ENCODE measurements at regions not wholly inside any gene's neighbourhood (a gene's known extent, or its start where the extent isn't known, plus 50 kb on each side); places are given as distances from the start of the nearest gene placed in this dataset.

DNA sequence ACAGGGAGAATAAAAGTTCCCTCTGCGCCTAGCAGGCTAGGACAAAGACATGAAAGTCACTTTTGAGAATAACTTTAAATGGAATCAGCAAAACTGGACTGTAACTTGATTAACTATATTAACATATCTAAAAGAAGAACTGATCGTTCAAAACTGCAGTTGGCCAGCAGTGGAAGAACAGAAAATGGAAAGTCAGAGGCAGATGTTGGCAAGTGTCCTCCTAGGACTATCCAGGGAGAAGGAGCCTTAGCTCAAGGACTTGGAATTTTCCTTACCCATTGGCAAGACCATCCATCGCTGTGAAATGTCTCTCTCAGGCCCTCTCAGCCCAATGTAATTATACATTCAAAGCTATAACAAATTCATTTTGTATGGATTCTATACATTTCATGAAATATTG is 419.7 kb downstream of the ATP23 start:
- Histone ChIP-seq H4K8ac (ENCODE audit: low read depth in 2 of 2, low read length in 2 of 2) (no peak overlapping the region), H3K27ac (ENCODE audit: insufficient read depth, low read length) (no peak overlapping the region), H2AFZ (replicated peaks; ENCODE audit: low read length, poor library complexity) (no peak overlapping the region), H3K4me2 (ENCODE audit: low read depth, low read length) (no peak overlapping the region), H2BK5ac (ENCODE audit: low read depth, low read length, poor library complexity, severe bottlenecking) (no peak overlapping the region), H3K56ac (ENCODE audit: extremely low read depth, insufficient read depth, low read length) (no peak overlapping the region), H2AK5ac (ENCODE audit: low read depth, low read length) (no peak overlapping the region; the same call in 1 of the 2 replicates), H3K18ac (ENCODE audit: low read depth, low read length) (no peak overlapping the region; the same call in 1 of the 2 replicates), H3K79me1 (ENCODE audit: low read depth in 1 of 2, low read length in 2 of 2) (no peaks in the 10 kb centered on the region), H2BK120ac (ENCODE audit: low read depth, low read length) (no peak overlapping the region), H4K91ac (ENCODE audit: insufficient read depth, low read depth, low read length) (no peak overlapping the region), H3K4me1 (ENCODE audit: control insufficient read depth, insufficient read depth, low read length) (peaks cover 17% of the 10 kb centered on the region), H3K9ac (ENCODE audit: low read depth, low read length) (no peak overlapping the region), H4K20me1 (ENCODE audit: insufficient read depth, low read length) (no peaks in the 10 kb centered on the region), H2AK9ac (replicated peaks; ENCODE audit: low read depth, low read length, poor library complexity) (no peak overlapping the region), H3K9me3 (ENCODE audit: control insufficient read depth, insufficient read depth, low read length) (no peaks in the 10 kb centered on the region), H3K9me1 (ENCODE audit: insufficient read depth, low read length) (peaks cover 14% of the 10 kb centered on the region), H3K4ac (ENCODE audit: low read depth, low read length) (peak overlapping the region; percentile 18; the same call in 1 of the 2 replicates), H3K4me3 (ENCODE audit: insufficient read depth, low read depth, low read length) (no peak overlapping the region), H3K23ac (ENCODE audit: low read depth, low read length) (no peak overlapping the region), H4K5ac (ENCODE audit: low read depth, low read length) (no peak overlapping the region), H3K36me3 (ENCODE audit: control insufficient read depth, insufficient read depth, low read length) (no peaks in the 10 kb centered on the region), H2BK20ac (ENCODE audit: low read depth, low read length) (peak overlapping the region; percentile 62; the same call in 1 of the 2 replicates), H3K27me3 (ENCODE audit: control insufficient read depth, insufficient read depth, low read length) (no peaks in the 10 kb centered on the region), H2BK15ac (ENCODE audit: low read depth, low read length) (no peak overlapping the region; the same call in 2 of the 3 replicates), H3K14ac (replicated peaks; ENCODE audit: low read depth, low read length) (no peak overlapping the region)
- no peak for ATAC-seq (ENCODE audit: low read depth)
- no CpG with 5 or more reads among the region's 3 CpGs for WGBS, 2 experiments (ENCODE audit: extremely low coverage in 2 of 2, insufficient read length in 1 of 2)
- TF ChIP-seq CEBPB (IDR thresholded peaks at IDR 0.05; ENCODE audit: low read depth, low read length) (no peak), RAD21 (IDR thresholded peaks at IDR 0.05; ENCODE audit: low read length) (no peak)
- DNase-seq, result no peak
- CTCF ChIA-PET, result no interaction called here
- dilution Hi-C loops (cut with HindIII; ENCODE audit: low sequenced_read_pairs, unreplicated experiment), result no loop called here
- POLR2A ChIA-PET (ENCODE audit: unreplicated experiment), result no interaction called here
- in situ Hi-C loops (cut with MboI; ENCODE audit: low sequenced_read_pairs), result loop anchor here (10.0 kb wide), 2 partner anchors 174 to 514 kb away; no protein-coding TSS in a partner anchor
- intact Hi-C loops (cut with micrococcal nuclease), result no loop called here
- BruUV-seq (replicated peaks), result no TSS peak
